A673 (cell line): ENCODE measurements at regions not wholly inside any gene's neighbourhood (a gene's known extent, or its start where the extent isn't known, plus 50 kb on each side); places are given as distances from the start of the nearest gene placed in this dataset.
"Not testable (repeated sequence)": the region's sequence is repeated elsewhere in the genome, so short reads cannot be mapped to it uniquely, and the experiment has no call there.

ENCODE experiments used
- EZH2 ChIP-seq: fragments of 200-600 bp; sonication (generic); IDR thresholded peaks from 2 replicates; pipeline ENCODE4 v1.6.1; 2017; ENCODE audit warnings: borderline replicate concordance, low read depth, mild to moderate bottlenecking, mixed read lengths, antibody characterized with exemption, low read length; ENCODE audit not compliant: poor library complexity, severe bottlenecking
- TF ChIP-seq, protein P1 (sequence below): fragments of 300-800, 200-600 bp; sonication (generic); conservative IDR thresholded peaks from 2 replicates; pipeline ENCODE4 v1.5.1; 2017; ENCODE audit warnings: low read depth, mild to moderate bottlenecking, antibody characterized with exemption, low read length, moderate library complexity, mixed read lengths

GRCh38 chr2:132360964-132361363, 55.6 kb upstream of the GPR39 start:
- TF ChIP-seq, protein P1, sequence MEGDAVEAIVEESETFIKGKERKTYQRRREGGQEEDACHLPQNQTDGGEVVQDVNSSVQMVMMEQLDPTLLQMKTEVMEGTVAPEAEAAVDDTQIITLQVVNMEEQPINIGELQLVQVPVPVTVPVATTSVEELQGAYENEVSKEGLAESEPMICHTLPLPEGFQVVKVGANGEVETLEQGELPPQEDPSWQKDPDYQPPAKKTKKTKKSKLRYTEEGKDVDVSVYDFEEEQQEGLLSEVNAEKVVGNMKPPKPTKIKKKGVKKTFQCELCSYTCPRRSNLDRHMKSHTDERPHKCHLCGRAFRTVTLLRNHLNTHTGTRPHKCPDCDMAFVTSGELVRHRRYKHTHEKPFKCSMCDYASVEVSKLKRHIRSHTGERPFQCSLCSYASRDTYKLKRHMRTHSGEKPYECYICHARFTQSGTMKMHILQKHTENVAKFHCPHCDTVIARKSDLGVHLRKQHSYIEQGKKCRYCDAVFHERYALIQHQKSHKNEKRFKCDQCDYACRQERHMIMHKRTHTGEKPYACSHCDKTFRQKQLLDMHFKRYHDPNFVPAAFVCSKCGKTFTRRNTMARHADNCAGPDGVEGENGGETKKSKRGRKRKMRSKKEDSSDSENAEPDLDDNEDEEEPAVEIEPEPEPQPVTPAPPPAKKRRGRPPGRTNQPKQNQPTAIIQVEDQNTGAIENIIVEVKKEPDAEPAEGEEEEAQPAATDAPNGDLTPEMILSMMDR: not testable (repeated sequence)
- not testable (repeated sequence) for TF ChIP-seq EZH2
